PC-9 (cell line): ENCODE measurements at regions not wholly inside any gene's neighbourhood (a gene's known extent, or its start where the extent isn't known, plus 50 kb on each side); places are given as distances from the start of the nearest gene placed in this dataset.

Experiments used
- BruUV-seq: library from RNA; stranded (reverse); fragments of 400-500 nt; replicated peaks from 2 replicates; lab custom pipeline; 2021; lab: Mats Ljungman, UMichigan
- CTCF ChIA-PET: fragments of 300-600 bp; sonication (Branson Sonifier 250); formaldehyde crosslinking; loops from one replicate; lab custom pipeline; 2022; ENCODE audit warnings: antibody characterized with exemption; lab: Charles Lee
- POLR2A ChIA-PET: fragments of 300-600 bp; sonication (Branson Sonifier 250); formaldehyde crosslinking; loops from one replicate; lab custom pipeline; 2022; ENCODE audit warnings: antibody characterized with exemption; ENCODE audit not compliant: unreplicated experiment; lab: Charles Lee
- DNase-seq, 2 experiments: peaks; one replicate each; pipeline versions ENCODE4 v3.0.0 to v3.0.0-alpha.2; 2015 to 2022; ENCODE audit warnings: mixed read lengths in 1 of 2
- H2AFZ ChIP-seq: fragments of 200-600 bp; sonication (generic); 2 replicates; pipeline ENCODE4 v1.8.1; 2017; ENCODE audit warnings: antibody characterized with exemption
- H3F3A ChIP-seq: fragments of 200-600 bp; sonication (generic); 2 replicates; pipeline ENCODE4 v1.8.1; 2017; ENCODE audit warnings: antibody characterized with exemption, mild to moderate bottlenecking, low read depth; ENCODE audit not compliant: insufficient read depth
- H3K27ac ChIP-seq: fragments of 200-600 bp; sonication (generic); 2 replicates; pipeline ENCODE4 v1.6.1; 2016; ENCODE audit warnings: mixed run types
- H3K27me3 ChIP-seq: fragments of 200-600 bp; sonication (generic); 2 replicates; pipeline ENCODE4 v1.6.1; 2016; ENCODE audit warnings: low read depth, mixed run types; ENCODE audit not compliant: insufficient read depth
- H3K36me3 ChIP-seq: fragments of 200-600 bp; sonication (generic); 2 replicates; pipeline ENCODE4 v1.6.1; 2016; ENCODE audit warnings: low read depth, mixed run types
- H3K4me1 ChIP-seq: fragments of 200-600 bp; sonication (generic); replicated peaks from 2 replicates; pipeline ENCODE4 v1.6.1; 2016; ENCODE audit warnings: mixed run types; ENCODE audit not compliant: insufficient read depth
- H3K4me2 ChIP-seq: fragments of 200-600 bp; sonication (generic); 2 replicates; pipeline ENCODE4 v1.6.1; 2017; ENCODE audit warnings: mixed run types
- H3K4me3 ChIP-seq: fragments of 200-600 bp; sonication (generic); 2 replicates; pipeline ENCODE4 v1.6.1; 2016; ENCODE audit warnings: mixed run types
- H3K79me2 ChIP-seq: fragments of 200-600 bp; sonication (generic); 2 replicates; pipeline ENCODE4 v1.6.1; 2017; ENCODE audit warnings: low read depth, mixed run types
- H3K9me2 ChIP-seq: fragments of 200-600 bp; sonication (generic); 2 replicates; pipeline ENCODE4 v1.8.1; 2017; ENCODE audit warnings: mild to moderate bottlenecking; ENCODE audit not compliant: insufficient read depth
- H3K9me3 ChIP-seq: fragments of 200-600 bp; sonication (generic); 2 replicates; pipeline ENCODE4 v1.8.1; 2016; ENCODE audit warnings: low read depth; ENCODE audit not compliant: insufficient read depth
- H4K20me1 ChIP-seq: fragments of 200-600 bp; sonication (generic); 2 replicates; pipeline ENCODE4 v1.8.1; 2017; ENCODE audit not compliant: insufficient read depth
- CTCF ChIP-seq: fragments of 200-600 bp; sonication (generic); conservative IDR thresholded peaks from 2 replicates; pipeline ENCODE4 v1.6.1; 2017; ENCODE audit warnings: mixed run types, antibody characterized with exemption, mild to moderate bottlenecking, moderate library complexity
- EZH2 ChIP-seq: fragments of 200-600 bp; sonication (generic); IDR thresholded peaks from 2 replicates; pipeline ENCODE4 v1.8.0; 2017; ENCODE audit warnings: antibody characterized with exemption, low read depth
- intact Hi-C: fragments of 100-400 bp; cut with micrococcal nuclease; formaldehyde crosslinking; loops from one replicate; pipeline ENCODE4 v1.10.0; 2022; ENCODE audit not compliant: unreplicated experiment

GRCh38 chr3:197420115-197420514, 121.7 kb upstream of the DLG1 start:
- peaks cover 29% of the 10 kb centered on the region for H3F3A ChIP-seq
- H3K36me3 ChIP-seq, result no peaks in the 10 kb centered on the region
- no peak overlapping the region for H3K4me3 ChIP-seq
- no peak for TF ChIP-seq CTCF
- no peak for TF ChIP-seq EZH2
- POLR2A ChIA-PET, result no interaction called here
- no peaks in the 10 kb centered on the region for H3K27me3 ChIP-seq
- no peaks in the 10 kb centered on the region for H4K20me1 ChIP-seq
- no peaks in the 10 kb centered on the region for H3K9me3 ChIP-seq
- intact Hi-C loops, result no loop called here
- H2AFZ ChIP-seq, result no peak overlapping the region
- no TSS peak for BruUV-seq
- peaks cover 23% of the 10 kb centered on the region for H3K4me1 ChIP-seq
- H3K79me2 ChIP-seq, result no peaks in the 10 kb centered on the region
- CTCF ChIA-PET, result no interaction called here
- no peak for DNase-seq
- no peaks in the 10 kb centered on the region for H3K9me2 ChIP-seq
- H3K27ac ChIP-seq, result no peak overlapping the region
- H3K4me2 ChIP-seq, result no peak overlapping the region

- no TSS peak for BruUV-seq
- TF ChIP-seq CTCF (no peak), EZH2 (no peak)
- peaks cover 23% of the 10 kb centered on the region for H3K4me1 ChIP-seq
- no peak overlapping the region for H2AFZ ChIP-seq
- DNase-seq, result no peak
- POLR2A ChIA-PET, result no interaction called here
- no peak overlapping the region for H3K4me2 ChIP-seq
- H3K9me2 ChIP-seq, result no peaks in the 10 kb centered on the region
- intact Hi-C loops, result no loop called here
- CTCF ChIA-PET, result no interaction called here
- no peaks in the 10 kb centered on the region for H3K9me3 ChIP-seq
- no peak overlapping the region for H3K27ac ChIP-seq
- no peaks in the 10 kb centered on the region for H3K27me3 ChIP-seq
- H3K79me2 ChIP-seq, result no peaks in the 10 kb centered on the region
- H4K20me1 ChIP-seq, result no peaks in the 10 kb centered on the region
- no peak overlapping the region for H3K4me3 ChIP-seq
- H3F3A ChIP-seq, result peaks cover 29% of the 10 kb centered on the region
- H3K36me3 ChIP-seq, result no peaks in the 10 kb centered on the region
Observed at GRCh38 chr3:197419696-197420095, 121.3 kb upstream of the DLG1 start.

- no peaks in the 10 kb centered on the region for H3K9me2 ChIP-seq
- H3K9me3 ChIP-seq, result no peaks in the 10 kb centered on the region
- H2AFZ ChIP-seq, result no peak overlapping the region
- H3K36me3 ChIP-seq, result no peaks in the 10 kb centered on the region
- no peaks in the 10 kb centered on the region for H4K20me1 ChIP-seq
- H3F3A ChIP-seq, result peaks cover 28% of the 10 kb centered on the region
- no peak overlapping the region for H3K4me3 ChIP-seq
- no peak overlapping the region for H3K27ac ChIP-seq
- BruUV-seq, result no TSS peak
- no peak for TF ChIP-seq CTCF
- no peak for TF ChIP-seq EZH2
- POLR2A ChIA-PET, result interaction anchor here (0.6 kb wide), 1 partner anchor 81 kb away, joined by 6 read pairs; no protein-coding TSS in a partner anchor
- intact Hi-C loops, result no loop called here
- no peak overlapping the region for H3K4me2 ChIP-seq
- CTCF ChIA-PET, result no interaction called here
- H3K4me1 ChIP-seq, result peaks cover 22% of the 10 kb centered on the region
- no peaks in the 10 kb centered on the region for H3K79me2 ChIP-seq
- DNase-seq, result no peak
- no peaks in the 10 kb centered on the region for H3K27me3 ChIP-seq
Observed at GRCh38 chr3:197417911-197418618, 119.7 kb upstream of the DLG1 start.
